H9 (cell line): ENCODE measurements at regions not wholly inside any gene's neighbourhood (a gene's known extent, or its start where the extent isn't known, plus 50 kb on each side); places are given as distances from the start of the nearest gene placed in this dataset.

ENCODE experiments used
- DNase-seq: peaks from one replicate; pipeline ENCODE4 v3.0.0-alpha.2; 2017
- H2AFZ ChIP-seq: one replicate; pipeline ENCODE4 v1.6.1; 2013; ENCODE audit warnings: mild to moderate bottlenecking, low read length, control low read depth, moderate library complexity
- H2AK5ac ChIP-seq: 2 replicates; pipeline ENCODE4 v1.6.1; 2013; ENCODE audit warnings: low read length, control low read depth, mixed read lengths; ENCODE audit not compliant: insufficient read length
- H2BK120ac ChIP-seq: one replicate; pipeline ENCODE4 v1.6.1; 2013; ENCODE audit warnings: low read depth, mild to moderate bottlenecking, low read length, control low read depth, inconsistent platforms; ENCODE audit not compliant: poor library complexity, severe bottlenecking
- H2BK12ac ChIP-seq: 2 replicates; pipeline ENCODE4 v1.6.1; 2013; ENCODE audit warnings: low read length, control low read depth, mixed read lengths, low read depth; ENCODE audit not compliant: insufficient read length
- H2BK15ac ChIP-seq: 2 replicates; pipeline ENCODE4 v1.6.1; 2013; ENCODE audit warnings: low read depth, low read length, control low read depth
- H2BK20ac ChIP-seq: one replicate; pipeline ENCODE4 v1.6.1; 2013; ENCODE audit warnings: low read depth, mild to moderate bottlenecking, low read length, control low read depth, inconsistent platforms; ENCODE audit not compliant: poor library complexity, severe bottlenecking
- H2BK5ac ChIP-seq: 2 replicates; pipeline ENCODE4 v1.6.1; 2013; ENCODE audit warnings: low read length, control low read depth, mixed read lengths; ENCODE audit not compliant: insufficient read length
- H3K14ac ChIP-seq: 2 replicates; pipeline ENCODE4 v1.6.1; 2013; ENCODE audit warnings: low read length, control low read depth; ENCODE audit not compliant: insufficient read depth
- H3K18ac ChIP-seq: 2 replicates; pipeline ENCODE4 v1.6.1; 2013; ENCODE audit warnings: low read depth, mild to moderate bottlenecking, mixed read lengths, low read length, control low read depth; ENCODE audit not compliant: insufficient read length
- H3K23ac ChIP-seq: 2 replicates; pipeline ENCODE4 v1.6.1; 2013; ENCODE audit warnings: low read length, control low read depth, mixed read lengths, low read depth; ENCODE audit not compliant: insufficient read length
- H3K23me2 ChIP-seq: 2 replicates; pipeline ENCODE4 v1.6.1; 2013; ENCODE audit warnings: low read depth, mild to moderate bottlenecking, mixed read lengths, low read length, control low read depth; ENCODE audit not compliant: insufficient read length, poor library complexity, severe bottlenecking
- H3K27ac ChIP-seq: 2 replicates; pipeline ENCODE4 v1.5.1; 2013; ENCODE audit warnings: low read length, control low read depth, mixed read lengths, low read depth; ENCODE audit not compliant: insufficient read length
- H3K27me3 ChIP-seq: 2 replicates; pipeline ENCODE4 v1.6.1; 2013; ENCODE audit warnings: low read length, control low read depth, inconsistent platforms; ENCODE audit not compliant: insufficient read depth
- H3K4ac ChIP-seq: 2 replicates; pipeline ENCODE4 v1.6.1; 2013; ENCODE audit warnings: low read depth, mild to moderate bottlenecking, control low read depth, inconsistent platforms, low read length, moderate library complexity
- H3K4me1 ChIP-seq: 2 replicates; pipeline ENCODE4 v1.6.1; 2013; ENCODE audit warnings: low read length, control low read depth, inconsistent platforms; ENCODE audit not compliant: insufficient read depth
- H3K4me2 ChIP-seq: 2 replicates; pipeline ENCODE4 v1.6.1; 2013; ENCODE audit warnings: low read length, control low read depth, mixed read lengths; ENCODE audit not compliant: insufficient read length, insufficient read depth
- H3K56ac ChIP-seq: 2 replicates; pipeline ENCODE4 v1.6.1; 2013; ENCODE audit warnings: low read depth, mild to moderate bottlenecking, mixed read lengths, low read length, control low read depth; ENCODE audit not compliant: insufficient read length
- H3K79me1 ChIP-seq: 2 replicates; pipeline ENCODE4 v1.6.1; 2013; ENCODE audit warnings: low read depth, mild to moderate bottlenecking, moderate library complexity, low read length, control low read depth, inconsistent platforms; ENCODE audit not compliant: insufficient read depth, poor library complexity, severe bottlenecking
- H3K79me2 ChIP-seq: 2 replicates; pipeline ENCODE4 v1.6.1; 2013; ENCODE audit warnings: low read length, control low read depth, inconsistent platforms; ENCODE audit not compliant: insufficient read depth
- H3K9ac ChIP-seq: 2 replicates; pipeline ENCODE4 v1.6.1; 2013; ENCODE audit warnings: low read length, control low read depth, mixed read lengths; ENCODE audit not compliant: insufficient read length; ENCODE audit errors: extremely low read depth
- H3K9me3 ChIP-seq: one replicate; pipeline ENCODE4 v1.6.1; 2013; ENCODE audit warnings: low read depth, low read length, inconsistent platforms; ENCODE audit not compliant: control insufficient read depth
- H3T11ph ChIP-seq: one replicate; pipeline ENCODE4 v1.6.1; 2013; ENCODE audit warnings: mild to moderate bottlenecking, low read length, control low read depth, inconsistent platforms
- H4K20me1 ChIP-seq: one replicate; pipeline ENCODE4 v1.6.1; 2013; ENCODE audit not compliant: control insufficient read depth, insufficient read length, insufficient read depth
- H4K5ac ChIP-seq: 2 replicates; pipeline ENCODE4 v1.6.1; 2013; ENCODE audit warnings: low read depth, mild to moderate bottlenecking, mixed read lengths, low read length, control low read depth; ENCODE audit not compliant: insufficient read length
- H4K8ac ChIP-seq: replicated peaks from 2 replicates; pipeline ENCODE4 v1.6.1; 2013; ENCODE audit warnings: low read length, control low read depth, mixed read lengths, low read depth; ENCODE audit not compliant: insufficient read length
- H4K91ac ChIP-seq: 2 replicates; pipeline ENCODE4 v1.6.1; 2013; ENCODE audit warnings: low read depth, mild to moderate bottlenecking, moderate library complexity, mixed read lengths, low read length, control low read depth; ENCODE audit not compliant: insufficient read length
- H3K27ac Mint-ChIP-seq, 3 experiments: 2 replicates in 2 of 3; 3 replicates in 1 of 3; pipeline ENCODE4 v1.8.0; 2020 to 2021; ENCODE audit warnings: mixed read lengths in 3 of 3, mild to moderate bottlenecking in 1 of 3, moderate library complexity in 1 of 3
- H3K27me3 Mint-ChIP-seq: 2 replicates; pipeline ENCODE4 v1.8.0; 2021; ENCODE audit warnings: low read depth, mild to moderate bottlenecking, moderate library complexity, mixed read lengths
- H3K36me3 Mint-ChIP-seq, 3 experiments: 2 replicates in 2 of 3; 3 replicates in 1 of 3; pipeline ENCODE4 v1.8.0; 2020 to 2021; ENCODE audit warnings: low read depth in 3 of 3, mixed read lengths in 3 of 3; ENCODE audit not compliant: insufficient read depth in 1 of 3
- H3K4me1 Mint-ChIP-seq, 2 experiments: 2 replicates each; pipeline ENCODE4 v1.8.0; 2020; ENCODE audit warnings: mixed read lengths in 2 of 2
- H3K4me3 Mint-ChIP-seq, 2 experiments: 2 replicates in 1 of 2; 3 replicates in 1 of 2; pipeline ENCODE4 v1.8.0; 2020 to 2021; ENCODE audit warnings: mild to moderate bottlenecking in 2 of 2, mixed read lengths in 2 of 2, moderate library complexity in 1 of 2
- H3K9me3 Mint-ChIP-seq, 2 experiments: 2 replicates in 1 of 2; 3 replicates in 1 of 2; pipeline ENCODE4 v1.8.0; 2020; ENCODE audit warnings: mild to moderate bottlenecking in 2 of 2, mixed read lengths in 2 of 2, moderate library complexity in 1 of 2
- CTCF ChIP-seq: fragments of 200-600 bp; sonication (generic); conservative IDR thresholded peaks from 3 replicates; pipeline ENCODE4 v1.8.0; 2021; ENCODE audit warnings: antibody characterized with exemption, mild to moderate bottlenecking
- WGBS: extraction: QIAGEN DNeasy Blood & Tissue Kit; methylation state at CpG from one replicate; pipeline ENCODE4 v1.1.7; 2013; ENCODE audit warnings: missing lambda C conversion rate, low lambda C conversion rate, mixed read lengths; ENCODE audit not compliant: insufficient read length; ENCODE audit errors: extremely low coverage; 5-methylcytosine and 5-hydroxymethylcytosine counted together

- no peak overlapping the region for H4K91ac ChIP-seq
- H2BK12ac ChIP-seq, result no peak overlapping the region
- no peak overlapping the region for H3K14ac ChIP-seq
- no peak overlapping the region for H4K8ac ChIP-seq
- Mint-ChIP-seq H3K27me3 (no peaks in the 10 kb centered on the region), H3K4me1 (peaks cover 0 to 2% of the 10 kb centered on the region in 2 experiments; a peak in 1 of 4 replicates), H3K36me3 (no peaks in the 10 kb centered on the region), H3K9me3 (no peaks in the 10 kb centered on the region), H3K4me3 (no peak overlapping the region), H3K27ac (no peak overlapping the region)
- H2BK5ac ChIP-seq, result no peak overlapping the region
- H3T11ph ChIP-seq, result no peak overlapping the region
- no peak overlapping the region for H3K4me2 ChIP-seq
- no peaks in the 10 kb centered on the region for H3K27me3 ChIP-seq
- H3K23me2 ChIP-seq, result no peaks in the 10 kb centered on the region
- no CpG with 5 or more reads among the region's 4 CpGs for WGBS
- H3K79me1 ChIP-seq, result no peaks in the 10 kb centered on the region
- no peak overlapping the region for H4K5ac ChIP-seq
- H2AK5ac ChIP-seq, result no peak overlapping the region
- H2BK15ac ChIP-seq, result no peak overlapping the region
- no peak overlapping the region for H3K23ac ChIP-seq
- no peaks in the 10 kb centered on the region; the same call in 1 of the 2 replicates for H3K4me1 ChIP-seq
- no peak overlapping the region for H2BK20ac ChIP-seq
- H2AFZ ChIP-seq, result no peak overlapping the region
- H3K9ac ChIP-seq, result no peak overlapping the region
- no peaks in the 10 kb centered on the region for H3K9me3 ChIP-seq
- no peak overlapping the region for H3K4ac ChIP-seq
- no peak overlapping the region for H3K56ac ChIP-seq
- H3K79me2 ChIP-seq, result no peaks in the 10 kb centered on the region
- H3K18ac ChIP-seq, result no peak overlapping the region
- no peak overlapping the region for H2BK120ac ChIP-seq
- TF ChIP-seq CTCF, result no peak
- H3K27ac ChIP-seq, result no peak overlapping the region
- no peaks in the 10 kb centered on the region for H4K20me1 ChIP-seq
- no peak for DNase-seq
Measured at GRCh38 chr3:96755519-96755918, 58.9 kb upstream of the EPHA6 start.
